ENCODE measurements at regions not wholly inside any gene's neighbourhood (a gene's known extent, or its start where the extent isn't known, plus 50 kb on each side); places are given as distances from the start of the nearest gene placed in this dataset.

DNA sequence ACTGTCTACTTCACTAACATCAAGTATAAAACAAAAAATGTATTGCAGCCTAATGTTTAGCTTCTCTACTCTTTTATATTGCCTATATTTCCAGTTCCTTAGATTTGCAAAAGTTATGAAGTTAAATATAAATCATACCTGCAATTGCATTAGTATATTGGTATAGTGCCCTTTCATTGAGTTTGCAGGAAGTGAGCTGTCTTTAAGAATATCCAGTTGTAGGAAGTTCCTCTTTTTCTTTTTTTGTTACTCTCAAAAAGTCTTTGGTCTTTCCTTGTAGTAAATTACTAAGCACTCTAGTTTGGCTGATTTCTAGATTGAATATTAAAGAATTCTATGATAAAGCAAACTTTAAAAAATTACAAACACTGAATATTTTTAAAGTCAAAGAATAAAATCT lies 71.3 kb upstream of the FN1 start:
- H3K4me3 Mint-ChIP-seq = no peak overlapping the region
- no peak for ATAC-seq
- ChIA-PET CTCF (interaction anchor here (0.7 kb wide), 1 partner anchor 496 kb away, joined by 3 read pairs; no protein-coding TSS in a partner anchor), POLR2A (no interaction called here)
- no peak for DNase-seq (ENCODE audit: low spot score)
- no peaks in the 10 kb centered on the region for H3K27me3 Mint-ChIP-seq (ENCODE audit: low read depth)
- TF ChIP-seq ZNF232 (CRISPR knock-in tag; IDR thresholded peaks at IDR 0.05) = no peak
- no peak for TF ChIP-seq MYBL2 (CRISPR knock-in tag; IDR thresholded peaks at IDR 0.05)
- no peak for TF ChIP-seq GTF2I (CRISPR knock-in tag; conservative IDR thresholded peaks at IDR 0.05)
- TF ChIP-seq FOXP1 (CRISPR knock-in tag; IDR thresholded peaks at IDR 0.05; ENCODE audit: borderline replicate concordance) = no peak
- TF ChIP-seq ARID4B (CRISPR knock-in tag; IDR thresholded peaks at IDR 0.05; ENCODE audit: borderline replicate concordance) = no peak
- no peak for TF ChIP-seq CTCF (IDR thresholded peaks at IDR 0.05)
- TF ChIP-seq CREB1 (CRISPR knock-in tag; IDR thresholded peaks at IDR 0.05) = no peak
- no peak for TF ChIP-seq GRHL2 (CRISPR knock-in tag; IDR thresholded peaks at IDR 0.05; ENCODE audit: insufficient replicate concordance, severe bottlenecking)
- no peak for TF ChIP-seq CREM (CRISPR knock-in tag; IDR thresholded peaks at IDR 0.05)
- no peak for TF ChIP-seq ZNF425 (CRISPR knock-in tag; conservative IDR thresholded peaks at IDR 0.05)
- TF ChIP-seq FOXJ3 (CRISPR knock-in tag; IDR thresholded peaks at IDR 0.05; ENCODE audit: borderline replicate concordance) = no peak
- no peak for TF ChIP-seq ZNF263 (CRISPR knock-in tag; IDR thresholded peaks at IDR 0.05; ENCODE audit: low read depth)
- no peak for TF ChIP-seq E2F1 (CRISPR knock-in tag; IDR thresholded peaks at IDR 0.05)
- no peak for TF ChIP-seq ZNF396 (CRISPR knock-in tag; IDR thresholded peaks at IDR 0.05; ENCODE audit: borderline replicate concordance)
- TF ChIP-seq ZMAT4 (CRISPR knock-in tag; IDR thresholded peaks at IDR 0.05) = no peak
- no peak for TF ChIP-seq NR2C2 (CRISPR knock-in tag; IDR thresholded peaks at IDR 0.05)
- TF ChIP-seq, protein P1, sequence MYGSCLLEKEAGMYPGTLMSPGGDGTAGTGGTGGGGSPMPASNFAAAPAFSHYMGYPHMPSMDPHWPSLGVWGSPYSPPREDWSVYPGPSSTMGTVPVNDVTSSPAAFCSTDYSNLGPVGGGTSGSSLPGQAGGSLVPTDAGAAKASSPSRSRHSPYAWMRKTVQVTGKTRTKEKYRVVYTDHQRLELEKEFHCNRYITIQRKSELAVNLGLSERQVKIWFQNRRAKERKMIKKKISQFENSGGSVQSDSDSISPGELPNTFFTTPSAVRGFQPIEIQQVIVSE (CRISPR knock-in tag; IDR thresholded peaks at IDR 0.05; ENCODE audit: borderline replicate concordance) = no peak
- no peak for TF ChIP-seq ETV6 (CRISPR knock-in tag; IDR thresholded peaks at IDR 0.05)
- H3K27ac Mint-ChIP-seq = no peak overlapping the region
- H3K4me1 Mint-ChIP-seq = no peaks in the 10 kb centered on the region
- H3K36me3 Mint-ChIP-seq = no peaks in the 10 kb centered on the region
- no peaks in the 10 kb centered on the region for H3K9me3 Mint-ChIP-seq
